Mesenchymal stem cell (in vitro differentiated cells and primary cell): ENCODE measurements at regions not wholly inside any gene's neighbourhood (a gene's known extent, or its start where the extent isn't known, plus 50 kb on each side); places are given as distances from the start of the nearest gene placed in this dataset.

Source experiments
- DNase-seq: peaks from one replicate; pipeline ENCODE4 v3.0.0-alpha.2; 2013
- H2AFZ ChIP-seq: one replicate; pipeline ENCODE4 v1.6.1; 2013; ENCODE audit warnings: low read depth, mild to moderate bottlenecking, control low read depth, inconsistent platforms, low read length, moderate library complexity
- H2AK5ac ChIP-seq: 2 replicates; pipeline ENCODE4 v1.6.1; 2013; ENCODE audit warnings: low read length, moderate library complexity, mild to moderate bottlenecking, inconsistent platforms; ENCODE audit not compliant: severe bottlenecking
- H2BK120ac ChIP-seq: one replicate; pipeline ENCODE4 v1.6.1; 2013; ENCODE audit warnings: low read depth, mild to moderate bottlenecking, inconsistent platforms, low read length, moderate library complexity
- H2BK12ac ChIP-seq, 2 experiments: one replicate each; pipeline ENCODE4 v1.6.1; 2013; ENCODE audit warnings: inconsistent platforms in 2 of 2, low read length in 2 of 2, mild to moderate bottlenecking in 2 of 2, moderate library complexity in 2 of 2, control low read depth in 1 of 2
- H2BK15ac ChIP-seq: one replicate; pipeline ENCODE4 v1.6.1; 2013; ENCODE audit warnings: mild to moderate bottlenecking, low read depth, inconsistent platforms; ENCODE audit not compliant: poor library complexity, severe bottlenecking
- H2BK5ac ChIP-seq: 2 replicates; pipeline ENCODE4 v1.6.1; 2013; ENCODE audit warnings: low read depth, mild to moderate bottlenecking, low read length, control low read depth, inconsistent platforms; ENCODE audit not compliant: poor library complexity, severe bottlenecking
- H3K14ac ChIP-seq, 2 experiments: one replicate each; pipeline ENCODE4 v1.6.1; 2013; ENCODE audit warnings: inconsistent platforms in 2 of 2, low read length in 2 of 2, control low read depth in 1 of 2, mild to moderate bottlenecking in 1 of 2, moderate library complexity in 1 of 2
- H3K18ac ChIP-seq, 2 experiments: one replicate each; pipeline ENCODE4 v1.6.1; 2013; ENCODE audit warnings: inconsistent platforms in 2 of 2, low read length in 2 of 2, control low read depth in 1 of 2, low read depth in 1 of 2, mild to moderate bottlenecking in 1 of 2
- H3K23ac ChIP-seq, 2 experiments: one replicate each; pipeline ENCODE4 v1.6.1; 2013; ENCODE audit warnings: inconsistent platforms in 2 of 2, low read length in 2 of 2, mild to moderate bottlenecking in 2 of 2, moderate library complexity in 2 of 2, control low read depth in 1 of 2
- H3K27ac ChIP-seq: 2 replicates; pipeline ENCODE4 v1.5.1; 2013; ENCODE audit warnings: mild to moderate bottlenecking, moderate library complexity, low read length, control low read depth, inconsistent platforms; ENCODE audit not compliant: poor library complexity, severe bottlenecking
- H3K27me3 ChIP-seq, 2 experiments: 2 replicates each; pipeline versions ENCODE4 v1.6.1 to v1.7.0; 2013; ENCODE audit warnings: low read length in 2 of 2, mild to moderate bottlenecking in 2 of 2, moderate library complexity in 2 of 2, control low read depth in 1 of 2, inconsistent platforms in 1 of 2; ENCODE audit not compliant: control insufficient read depth in 1 of 2, insufficient read depth in 1 of 2
- H3K36me3 ChIP-seq, 2 experiments: 2 replicates each; pipeline versions ENCODE4 v1.6.1 to v1.7.0; 2013; ENCODE audit warnings: low read length in 2 of 2, control low read depth in 1 of 2, inconsistent platforms in 1 of 2, low read depth in 1 of 2, mild to moderate bottlenecking in 1 of 2; ENCODE audit not compliant: insufficient read depth in 2 of 2, control insufficient read depth in 1 of 2
- H3K4ac ChIP-seq, 2 experiments: one replicate each; pipeline ENCODE4 v1.6.1; 2013; ENCODE audit warnings: inconsistent platforms in 2 of 2, low read length in 2 of 2, mild to moderate bottlenecking in 2 of 2, moderate library complexity in 2 of 2, control low read depth in 1 of 2, low read depth in 1 of 2
- H3K4me1 ChIP-seq: 2 replicates; pipeline ENCODE4 v1.6.1; 2013; ENCODE audit warnings: low read depth, low read length, control low read depth; ENCODE audit not compliant: control insufficient read depth, insufficient read depth
- H3K4me2 ChIP-seq: 2 replicates; pipeline ENCODE4 v1.6.1; 2013; ENCODE audit warnings: low read length, mild to moderate bottlenecking, inconsistent platforms; ENCODE audit not compliant: poor library complexity, severe bottlenecking
- H3K4me3 ChIP-seq, 2 experiments: 2 replicates each; pipeline versions ENCODE4 v1.5.1 to v1.7.0; 2013; ENCODE audit warnings: low read length in 2 of 2, mild to moderate bottlenecking in 2 of 2, control low read depth in 1 of 2, low read depth in 1 of 2; ENCODE audit not compliant: insufficient read depth in 1 of 2
- H3K79me1 ChIP-seq: replicated peaks from 2 replicates; pipeline ENCODE4 v1.6.1; 2013; ENCODE audit warnings: mild to moderate bottlenecking, control low read depth, low read length, inconsistent platforms; ENCODE audit not compliant: poor library complexity, severe bottlenecking
- H3K9ac ChIP-seq: 2 replicates; pipeline ENCODE4 v1.7.0; 2013; ENCODE audit warnings: mild to moderate bottlenecking, low read length, moderate library complexity
- H3K9me3 ChIP-seq: 2 replicates; pipeline ENCODE4 v1.7.0; 2013; ENCODE audit warnings: mild to moderate bottlenecking, low read length; ENCODE audit not compliant: control insufficient read depth
- H4K8ac ChIP-seq: one replicate; pipeline ENCODE4 v1.6.1; 2013; ENCODE audit warnings: inconsistent platforms, mild to moderate bottlenecking, low read length, moderate library complexity
- H4K91ac ChIP-seq: one replicate; pipeline ENCODE4 v1.6.1; 2013; ENCODE audit warnings: mild to moderate bottlenecking, low read length, inconsistent platforms
- WGBS: methylation state at CpG from one replicate; pipeline ENCODE4 v1.1.7; 2013; ENCODE audit warnings: mixed read lengths; 5-methylcytosine and 5-hydroxymethylcytosine counted together

DNA sequence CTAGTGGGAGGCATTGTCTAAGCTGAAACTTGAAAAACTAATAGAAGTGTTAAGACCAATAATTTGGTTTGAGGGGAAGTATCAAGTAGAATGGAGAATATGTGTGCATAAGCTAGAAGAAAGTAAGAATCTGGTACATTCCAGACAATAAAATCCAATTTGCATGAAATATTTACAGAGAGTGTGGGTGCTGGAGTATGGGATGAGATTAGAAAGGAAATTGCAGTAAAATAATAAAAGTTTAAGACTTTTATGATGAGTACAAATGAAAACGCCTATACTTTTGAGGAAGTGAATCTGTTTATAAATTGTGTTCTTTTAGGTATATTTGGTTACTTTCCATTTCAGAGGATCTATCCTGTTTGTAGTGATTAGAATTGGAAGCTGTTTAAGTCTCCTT, 165.4 kb upstream of the TNC start:
- H3K4me3 ChIP-seq = no peak overlapping the region
- H2AFZ ChIP-seq = no peak overlapping the region
- no peak overlapping the region for H3K9ac ChIP-seq
- no peak overlapping the region for H4K91ac ChIP-seq
- no peak overlapping the region for H2BK120ac ChIP-seq
- H3K14ac ChIP-seq = no peak overlapping the region
- H3K18ac ChIP-seq = no peak overlapping the region
- no peaks in the 10 kb centered on the region for H3K9me3 ChIP-seq
- no peak overlapping the region for H2BK12ac ChIP-seq
- H3K4me2 ChIP-seq = no peak overlapping the region
- no peaks in the 10 kb centered on the region for H3K36me3 ChIP-seq
- no peak overlapping the region for H3K4ac ChIP-seq
- DNase-seq = no peak
- no peaks in the 10 kb centered on the region for H3K27me3 ChIP-seq
- H3K23ac ChIP-seq = no peak overlapping the region
- no peaks in the 10 kb centered on the region for H3K79me1 ChIP-seq
- 86% methylated on average over 1 of the region's 1 CpG for WGBS
- H4K8ac ChIP-seq = no peak overlapping the region
- H2BK15ac ChIP-seq = no peak overlapping the region
- H3K4me1 ChIP-seq = no peaks in the 10 kb centered on the region
- no peak overlapping the region for H2BK5ac ChIP-seq
- no peak overlapping the region for H2AK5ac ChIP-seq
- no peak overlapping the region for H3K27ac ChIP-seq

DNA sequence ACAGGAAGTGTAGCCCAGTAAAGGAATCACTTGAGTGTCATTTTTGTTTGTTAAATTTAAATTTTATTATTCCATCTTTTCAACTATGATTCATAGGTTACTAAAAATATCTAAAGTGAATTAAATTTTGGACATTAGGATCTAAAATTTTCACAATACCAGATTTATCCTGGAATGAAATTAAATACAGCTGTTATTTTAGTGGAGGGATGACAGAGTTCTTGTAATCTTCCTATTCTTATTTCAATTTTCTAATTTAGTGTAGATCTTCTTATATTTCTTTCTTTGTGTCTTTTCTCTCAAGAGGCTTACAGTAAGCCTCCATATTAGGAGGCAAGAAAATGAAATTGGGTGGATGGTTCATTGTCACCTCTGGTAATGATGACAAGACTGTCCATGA, 167.9 kb upstream of the TNC start:
- Histone ChIP-seq H3K23ac (no peak overlapping the region), H2BK120ac (no peak overlapping the region), H4K91ac (no peak overlapping the region), H2BK12ac (no peak overlapping the region), H2BK15ac (no peak overlapping the region), H3K4me3 (no peak overlapping the region), H3K27me3 (no peaks in the 10 kb centered on the region), H3K9me3 (no peaks in the 10 kb centered on the region), H3K4me2 (no peak overlapping the region), H3K18ac (no peak overlapping the region), H3K14ac (no peak overlapping the region), H3K9ac (no peak overlapping the region), H3K4ac (no peak overlapping the region), H2BK5ac (no peak overlapping the region), H3K4me1 (peaks cover 3% of the 10 kb centered on the region), H2AK5ac (no peak overlapping the region), H4K8ac (no peak overlapping the region), H3K36me3 (no peaks in the 10 kb centered on the region), H3K27ac (no peak overlapping the region), H3K79me1 (no peaks in the 10 kb centered on the region), H2AFZ (no peak overlapping the region)
- no peak for DNase-seq

DNA sequence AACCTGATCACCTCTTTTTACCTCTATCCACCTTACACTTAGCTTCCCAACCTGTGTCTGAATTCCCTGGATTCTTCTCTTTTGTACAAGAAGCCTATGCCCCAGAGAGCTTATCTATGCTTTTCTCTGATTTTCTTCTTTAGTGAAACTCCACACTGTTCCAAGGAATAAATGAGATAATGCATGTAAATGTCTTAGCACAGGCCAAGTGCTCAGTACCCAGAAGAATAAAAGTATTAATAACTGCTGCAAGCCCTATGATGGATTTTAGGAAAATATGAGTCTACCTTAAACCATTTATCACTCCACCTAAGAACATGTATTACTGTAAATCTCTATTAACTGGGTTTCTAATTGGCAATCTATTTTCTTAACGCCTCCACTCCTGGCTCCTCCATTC, 168.5 kb upstream of the TNC start:
- Histone ChIP-seq H3K23ac (no peak overlapping the region), H4K91ac (no peak overlapping the region), H3K36me3 (no peaks in the 10 kb centered on the region), H2BK5ac (no peak overlapping the region), H2AFZ (no peak overlapping the region), H3K4me1 (peaks cover 3% of the 10 kb centered on the region), H3K9me3 (no peaks in the 10 kb centered on the region), H3K4me3 (no peak overlapping the region), H3K14ac (peak overlapping the region in 1 of 2 experiments; percentile 40), H2BK15ac (no peak overlapping the region), H3K27me3 (no peaks in the 10 kb centered on the region), H3K9ac (no peak overlapping the region), H3K79me1 (no peaks in the 10 kb centered on the region), H4K8ac (no peak overlapping the region), H2BK12ac (no peak overlapping the region), H3K27ac (no peak overlapping the region), H2BK120ac (no peak overlapping the region), H3K4me2 (no peak overlapping the region), H3K18ac (no peak overlapping the region), H3K4ac (no peak overlapping the region), H2AK5ac (no peak overlapping the region)
- WGBS = 100% methylated on average over 1 of the region's 1 CpG
- DNase-seq = no peak

DNA sequence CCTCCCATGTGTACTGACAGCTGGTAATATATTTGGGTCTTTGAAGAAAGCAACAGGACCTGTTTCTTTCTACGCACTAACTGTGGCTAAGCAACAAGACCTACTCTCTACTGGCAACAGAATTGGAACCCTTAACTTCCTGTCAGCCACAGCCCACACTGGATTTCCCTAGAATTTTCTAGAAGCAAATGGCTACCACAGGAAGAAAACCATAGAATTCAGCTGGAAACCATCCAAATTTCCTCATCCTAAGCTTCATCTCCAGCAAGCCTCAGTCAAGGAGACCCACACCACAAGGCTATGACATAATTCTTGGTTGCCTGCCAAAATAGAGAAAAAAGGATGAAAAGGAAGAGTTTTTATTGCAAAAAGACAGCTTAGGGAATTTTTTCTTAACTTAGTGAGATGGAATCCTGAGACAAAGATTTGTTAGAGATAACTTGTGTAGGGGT, 171.8 kb upstream of the TNC start:
- Histone ChIP-seq H3K36me3 (no peaks in the 10 kb centered on the region), H4K91ac (no peak overlapping the region), H3K18ac (no peak overlapping the region), H3K4me1 (peaks cover 5% of the 10 kb centered on the region), H2AK5ac (no peak overlapping the region), H3K4ac (no peak overlapping the region), H3K23ac (no peak overlapping the region), H2BK120ac (no peak overlapping the region), H2BK12ac (no peak overlapping the region), H3K9ac (no peak overlapping the region), H2BK15ac (no peak overlapping the region), H2BK5ac (no peak overlapping the region), H3K4me2 (no peak overlapping the region), H3K14ac (no peak overlapping the region), H2AFZ (no peak overlapping the region), H3K79me1 (no peaks in the 10 kb centered on the region), H3K27me3 (no peaks in the 10 kb centered on the region), H3K27ac (peak overlapping the region; percentile 23), H3K9me3 (no peaks in the 10 kb centered on the region), H4K8ac (no peak overlapping the region), H3K4me3 (no peak overlapping the region)
- DNase-seq = peak; percentile 86
- 100% methylated on average over 1 of the region's 1 CpG for WGBS
